Activated naive CD4-positive, alpha-beta T cell treated with Interleukin-2 at 50 U/mL for 16 hours (primary cell): ENCODE measurements at regions not wholly inside any gene's neighbourhood (a gene's known extent, or its start where the extent isn't known, plus 50 kb on each side); places are given as distances from the start of the nearest gene placed in this dataset.

Experiments
- DNase-seq: peaks from one replicate; pipeline ENCODE4 v3.0.0-alpha.2; 2020

DNA sequence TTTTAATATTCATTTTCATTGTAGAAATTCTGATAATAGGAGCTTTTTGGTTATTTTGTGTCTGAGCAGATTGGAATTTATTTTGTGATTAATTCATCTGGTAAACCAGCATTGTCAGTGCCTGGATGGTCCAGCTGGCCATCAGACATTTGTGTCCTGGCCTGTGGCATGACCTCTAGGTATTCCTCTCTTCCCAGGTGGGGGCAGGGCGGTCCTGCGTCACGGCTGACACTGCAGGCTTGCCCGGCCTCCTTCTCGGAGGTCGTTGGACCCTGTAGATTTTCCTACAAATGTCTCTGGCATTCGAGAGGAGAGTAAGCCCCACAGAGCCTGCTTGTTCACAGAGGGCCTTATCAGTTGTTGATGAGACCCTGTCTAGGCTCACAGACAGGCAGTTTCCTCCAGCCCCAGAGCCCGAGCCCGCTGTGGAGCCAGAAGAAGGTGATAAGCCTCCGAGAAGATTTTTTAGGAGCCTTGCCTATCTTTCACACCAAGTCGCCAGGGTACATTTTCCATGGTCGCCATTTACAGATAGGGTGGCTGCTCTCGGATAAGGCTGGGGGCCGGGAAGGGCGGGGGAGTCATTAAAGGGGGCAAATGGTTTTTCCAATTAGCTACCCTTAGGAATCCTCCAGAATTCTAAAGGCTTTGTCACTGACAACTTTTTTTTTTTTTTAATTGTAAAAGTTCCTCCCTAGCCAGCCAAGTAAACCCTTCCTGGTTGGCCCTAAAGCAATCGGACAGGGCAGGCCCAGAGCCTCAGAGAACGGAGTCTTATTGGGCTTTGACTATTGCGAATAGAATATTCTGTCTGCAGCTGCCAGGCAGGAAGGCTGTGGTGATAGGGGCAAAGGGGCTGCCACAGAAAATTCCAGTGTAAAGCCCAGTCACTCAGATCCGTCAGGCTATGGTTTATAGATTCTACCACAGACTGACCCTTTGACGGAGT lies 78.1 kb upstream of the TBX20 start:
- DNase-seq, result no peak

- no peak for DNase-seq
These were observed 75.1 kb upstream of the TBX20 start for GRCh38 chr7:35329026-35329425.

- no peak for DNase-seq
These were observed 65.7 kb upstream of the TBX20 start for GRCh38 chr7:35319606-35320005.

DNA sequence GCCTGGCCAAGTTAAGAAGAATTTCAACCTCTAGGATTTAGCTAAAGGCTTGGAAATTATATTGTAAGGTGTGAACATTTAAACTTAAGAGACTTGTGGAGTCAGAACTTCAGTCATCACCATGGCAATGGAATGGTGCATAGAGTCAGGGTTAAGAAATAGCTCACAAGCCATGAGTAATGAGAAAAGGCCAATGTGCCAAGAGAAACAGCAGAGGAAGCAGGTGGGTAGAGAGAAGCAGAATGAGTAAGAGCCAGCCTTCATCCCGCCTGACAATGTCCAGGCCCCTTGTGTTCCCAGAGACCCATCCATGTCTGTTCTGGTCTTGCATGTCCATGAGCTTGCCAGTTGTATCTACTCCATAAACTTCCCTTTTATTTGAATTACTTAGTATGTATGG lies 62.6 kb upstream of the TBX20 start:
- DNase-seq, result no peak

DNA sequence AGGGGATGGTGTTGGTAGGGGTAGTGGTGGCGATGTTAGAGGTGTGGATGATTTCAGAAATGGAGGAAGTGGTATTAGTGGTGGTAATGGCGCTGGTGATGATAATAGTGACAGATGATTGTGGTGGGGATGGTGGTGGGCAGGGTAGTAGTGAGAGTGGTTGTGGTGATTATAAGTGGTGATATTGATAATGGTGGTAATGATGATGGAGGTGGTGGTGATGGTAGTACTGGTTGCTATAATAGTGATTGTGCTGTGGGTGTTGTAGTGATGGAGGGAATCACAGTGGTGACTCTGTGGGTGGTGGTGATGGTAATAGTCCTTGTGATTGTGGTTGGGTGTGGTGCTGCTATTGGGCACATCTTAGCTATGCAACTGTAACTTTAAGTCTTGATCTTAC lies 61.6 kb upstream of the TBX20 start:
- DNase-seq, result no peak

DNA sequence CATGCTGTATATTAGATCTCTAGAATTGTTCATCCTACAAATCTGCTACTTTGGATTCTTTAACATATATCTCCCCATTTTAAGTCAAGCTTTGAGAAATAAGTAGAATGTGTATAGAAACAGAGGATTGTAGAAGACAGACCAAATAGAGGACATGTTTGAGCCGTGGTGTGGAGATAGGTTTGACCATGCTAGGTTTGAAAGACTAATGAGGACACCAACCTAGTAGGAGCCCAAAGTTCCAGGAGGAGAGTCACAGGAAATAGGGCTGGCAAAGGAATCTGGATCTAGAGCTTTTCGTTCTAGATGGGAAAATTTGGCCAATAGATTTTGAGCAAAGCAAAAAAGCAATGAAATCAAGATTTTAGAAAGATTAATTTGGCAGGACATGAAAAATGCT lies 60.5 kb upstream of the TBX20 start:
- DNase-seq, result no peak

DNA sequence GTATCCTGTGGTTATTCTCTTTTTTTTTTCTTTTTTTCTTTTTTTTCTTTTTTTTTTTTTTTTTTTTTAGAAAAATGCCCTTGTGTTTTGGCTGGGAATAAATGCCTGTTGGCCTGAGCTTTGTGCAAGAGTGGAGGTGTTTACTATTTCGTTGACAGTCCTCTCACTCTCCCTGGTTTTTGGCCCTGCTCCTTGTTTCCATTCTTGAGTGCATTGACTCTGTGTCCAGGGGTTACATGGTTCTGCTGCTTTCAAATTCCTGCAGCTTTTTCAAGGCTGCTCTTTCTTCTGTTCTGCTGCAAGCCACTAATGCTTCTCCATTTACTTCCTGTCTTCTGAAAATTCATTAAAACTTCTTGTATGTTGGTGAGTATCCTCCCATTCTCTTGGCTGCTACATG lies 59.7 kb upstream of the TBX20 start:
- DNase-seq, result no peak
